Erythroblast (primary cell): ENCODE measurements at regions not wholly inside any gene's neighbourhood (a gene's known extent, or its start where the extent isn't known, plus 50 kb on each side); places are given as distances from the start of the nearest gene placed in this dataset.

Source experiments
- GATA1 ChIP-seq: IDR thresholded peaks from 2 replicates; pipeline ENCODE4 v1.6.1; 2011; ENCODE audit warnings: low read depth, mild to moderate bottlenecking, control low read depth, low read length, moderate library complexity
- POLR2A ChIP-seq: IDR thresholded peaks from 2 replicates; pipeline ENCODE4 v1.6.1; 2011; ENCODE audit warnings: mild to moderate bottlenecking, low read length

- no peak for TF ChIP-seq POLR2A
- TF ChIP-seq GATA1, result no peak
Observed at GRCh38 chr5:61658592-61659008, 326.5 kb downstream of the ZSWIM6 start.
